ENCODE measurements at regions not wholly inside any gene's neighbourhood (a gene's known extent, or its start where the extent isn't known, plus 50 kb on each side); places are given as distances from the start of the nearest gene placed in this dataset.
"Not testable (repeated sequence)": the region's sequence is repeated elsewhere in the genome, so short reads cannot be mapped to it uniquely, and the experiment has no call there.

GRCh38 chr3:176097027-176097426 lies 1100.3 kb downstream of the TBL1XR1 start:
- TF ChIP-seq ZNF274 (IDR thresholded peaks at IDR 0.05; ENCODE audit: low read depth, low read length): no peak
- no peak for TF ChIP-seq YY1 (IDR thresholded peaks at IDR 0.05; ENCODE audit: insufficient read depth, insufficient read length)
- TF ChIP-seq SUZ12 (IDR thresholded peaks at IDR 0.05; ENCODE audit: extremely low read depth, insufficient read depth, insufficient read length): no peak
- no peaks in the 10 kb centered on the region for H3K36me3 ChIP-seq (ENCODE audit: insufficient read depth, insufficient read length, low read length)
- no peak for DNase-seq (ENCODE audit: low read depth, low spot score)
- H3K9ac ChIP-seq (ENCODE audit: insufficient read length, low read depth): no peak overlapping the region
- H3K9me3 ChIP-seq (ENCODE audit: insufficient read depth, low read length): no peaks in the 10 kb centered on the region
- H3K4me1 ChIP-seq (ENCODE audit: insufficient read depth, insufficient read length): no peaks in the 10 kb centered on the region
- H3K4me3 ChIP-seq (ENCODE audit: insufficient read length, low read depth): no peak overlapping the region
- no peaks in the 10 kb centered on the region for H3K27me3 ChIP-seq (ENCODE audit: insufficient read depth, insufficient read length)

DNA sequence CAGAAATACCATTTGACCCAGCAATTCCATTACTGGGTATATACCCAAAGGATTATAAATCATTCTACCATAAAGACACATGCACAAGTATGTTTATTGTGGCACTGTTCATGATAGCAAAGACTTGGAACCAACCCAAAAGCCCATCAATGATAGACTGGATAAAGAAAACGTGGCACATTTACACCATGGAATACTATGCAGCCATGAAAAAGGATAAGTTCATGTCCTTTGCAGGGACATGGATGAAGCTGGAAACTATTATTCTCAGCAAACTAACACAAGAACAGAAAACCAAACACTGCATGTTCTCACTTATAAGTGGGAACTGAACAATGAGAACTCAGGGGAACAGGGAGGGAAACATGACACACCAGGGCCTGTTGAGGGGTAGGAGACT lies 1103.4 kb downstream of the TBL1XR1 start:
- DNase-seq (ENCODE audit: low read depth, low spot score); H3K4me3 ChIP-seq (ENCODE audit: insufficient read length, low read depth); H3K36me3 ChIP-seq (ENCODE audit: insufficient read depth, insufficient read length, low read length); H3K9me3 ChIP-seq (ENCODE audit: insufficient read depth, low read length); H3K27me3 ChIP-seq (ENCODE audit: insufficient read depth, insufficient read length); H3K4me1 ChIP-seq (ENCODE audit: insufficient read depth, insufficient read length); H3K9ac ChIP-seq (ENCODE audit: insufficient read length, low read depth): not testable (repeated sequence)

DNA sequence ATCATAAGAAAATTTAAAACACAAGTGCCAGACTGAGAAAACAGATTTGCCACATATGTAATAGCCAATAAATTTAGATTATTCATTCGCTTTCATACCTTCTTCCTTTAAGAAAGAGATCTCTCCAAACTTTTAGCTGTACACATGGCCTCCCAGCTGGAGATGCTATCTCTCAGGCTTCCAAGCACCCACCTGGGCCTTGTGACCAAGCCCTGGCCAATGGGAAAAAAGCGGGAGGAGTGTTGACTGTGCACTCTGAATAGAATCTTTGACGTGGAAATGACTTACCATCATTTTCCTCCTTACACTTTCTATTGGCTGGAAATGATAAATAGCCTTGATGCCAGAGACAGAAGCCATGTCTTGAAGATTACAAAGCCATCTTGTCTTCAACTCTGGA lies 1106.6 kb downstream of the TBL1XR1 start:
- no peak overlapping the region for H3K9ac ChIP-seq (ENCODE audit: insufficient read length, low read depth)
- H3K36me3 ChIP-seq (ENCODE audit: insufficient read depth, insufficient read length, low read length): no peaks in the 10 kb centered on the region
- H3K4me3 ChIP-seq (ENCODE audit: insufficient read length, low read depth): no peak overlapping the region
- H3K27me3 ChIP-seq (ENCODE audit: insufficient read depth, insufficient read length): no peaks in the 10 kb centered on the region
- peaks cover 10% of the 10 kb centered on the region; the same call in 1 of the 2 replicates for H3K9me3 ChIP-seq (ENCODE audit: insufficient read depth, low read length)
- DNase-seq (ENCODE audit: low read depth, low spot score): no peak
- TF ChIP-seq ZNF274 (IDR thresholded peaks at IDR 0.05; ENCODE audit: low read depth, low read length) (no peak), YY1 (IDR thresholded peaks at IDR 0.05; ENCODE audit: insufficient read depth, insufficient read length) (no peak), SUZ12 (IDR thresholded peaks at IDR 0.05; ENCODE audit: extremely low read depth, insufficient read depth, insufficient read length) (no peak)
- H3K4me1 ChIP-seq (ENCODE audit: insufficient read depth, insufficient read length): no peaks in the 10 kb centered on the region

GRCh38 chr3:176088962-176089383 lies 1108.3 kb downstream of the TBL1XR1 start:
- H3K9me3 ChIP-seq (ENCODE audit: insufficient read depth, low read length): peaks cover 10% of the 10 kb centered on the region; the same call in 1 of the 2 replicates
- no peaks in the 10 kb centered on the region for H3K27me3 ChIP-seq (ENCODE audit: insufficient read depth, insufficient read length)
- TF ChIP-seq ZNF274 (IDR thresholded peaks at IDR 0.05; ENCODE audit: low read depth, low read length): no peak
- TF ChIP-seq YY1 (IDR thresholded peaks at IDR 0.05; ENCODE audit: insufficient read depth, insufficient read length): no peak
- TF ChIP-seq SUZ12 (IDR thresholded peaks at IDR 0.05; ENCODE audit: extremely low read depth, insufficient read depth, insufficient read length): no peak
- no peak overlapping the region for H3K9ac ChIP-seq (ENCODE audit: insufficient read length, low read depth)
- DNase-seq (ENCODE audit: low read depth, low spot score): no peak
- no peak overlapping the region for H3K4me3 ChIP-seq (ENCODE audit: insufficient read length, low read depth)
- H3K36me3 ChIP-seq (ENCODE audit: insufficient read depth, insufficient read length, low read length): no peaks in the 10 kb centered on the region
- H3K4me1 ChIP-seq (ENCODE audit: insufficient read depth, insufficient read length): no peaks in the 10 kb centered on the region

- Histone ChIP-seq H3K27me3 (ENCODE audit: insufficient read depth, insufficient read length) (no peaks in the 10 kb centered on the region), H3K9ac (ENCODE audit: insufficient read length, low read depth) (no peak overlapping the region), H3K4me1 (ENCODE audit: insufficient read depth, insufficient read length) (no peaks in the 10 kb centered on the region), H3K4me3 (ENCODE audit: insufficient read length, low read depth) (no peak overlapping the region), H3K36me3 (ENCODE audit: insufficient read depth, insufficient read length, low read length) (no peaks in the 10 kb centered on the region), H3K9me3 (ENCODE audit: insufficient read depth, low read length) (peaks cover 10% of the 10 kb centered on the region; the same call in 1 of the 2 replicates)
- no peak for DNase-seq (ENCODE audit: low read depth, low spot score)
- no peak for TF ChIP-seq YY1 (IDR thresholded peaks at IDR 0.05; ENCODE audit: insufficient read depth, insufficient read length)
- TF ChIP-seq ZNF274 (IDR thresholded peaks at IDR 0.05; ENCODE audit: low read depth, low read length): no peak
These were observed 1110.1 kb downstream of the TBL1XR1 start for GRCh38 chr3:176087066-176087697.

GRCh38 chr3:176079785-176080184 lies 1117.5 kb downstream of the TBL1XR1 start:
- H3K9ac ChIP-seq (ENCODE audit: insufficient read length, low read depth): no peak overlapping the region
- no peaks in the 10 kb centered on the region for H3K36me3 ChIP-seq (ENCODE audit: insufficient read depth, insufficient read length, low read length)
- no peaks in the 10 kb centered on the region for H3K4me1 ChIP-seq (ENCODE audit: insufficient read depth, insufficient read length)
- H3K4me3 ChIP-seq (ENCODE audit: insufficient read length, low read depth): no peak overlapping the region
- H3K27me3 ChIP-seq (ENCODE audit: insufficient read depth, insufficient read length): no peaks in the 10 kb centered on the region
- DNase-seq (ENCODE audit: low read depth, low spot score): no peak
- no peaks in the 10 kb centered on the region for H3K9me3 ChIP-seq (ENCODE audit: insufficient read depth, low read length)
- TF ChIP-seq SUZ12 (IDR thresholded peaks at IDR 0.05; ENCODE audit: extremely low read depth, insufficient read depth, insufficient read length) (no peak), YY1 (IDR thresholded peaks at IDR 0.05; ENCODE audit: insufficient read depth, insufficient read length) (no peak), ZNF274 (IDR thresholded peaks at IDR 0.05; ENCODE audit: low read depth, low read length) (no peak)

DNA sequence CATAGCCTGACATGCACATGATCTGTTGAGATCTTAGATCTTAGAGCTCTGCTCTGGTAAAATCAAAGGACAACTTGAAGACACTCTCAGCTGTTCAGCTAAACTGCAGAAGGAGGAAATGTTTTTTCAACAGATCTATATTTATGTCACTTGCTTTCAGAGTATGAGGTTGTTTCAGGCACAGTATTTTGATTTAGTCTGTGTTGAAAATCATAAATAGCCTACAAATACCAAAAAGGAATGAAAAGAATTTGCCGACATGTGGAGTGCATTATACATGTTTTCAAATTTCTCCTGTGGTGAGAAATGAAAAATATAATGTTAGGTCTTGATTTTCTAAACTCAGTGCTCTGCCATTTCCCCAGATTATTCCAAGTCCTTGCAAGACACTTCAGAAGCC lies 1118.4 kb downstream of the TBL1XR1 start:
- DNase-seq (ENCODE audit: low read depth, low spot score): no peak
- H3K36me3 ChIP-seq (ENCODE audit: insufficient read depth, insufficient read length, low read length): no peaks in the 10 kb centered on the region

More for the DNA sequence above, 1118.4 kb downstream of the TBL1XR1 start:
- no peak for TF ChIP-seq SUZ12 (IDR thresholded peaks at IDR 0.05; ENCODE audit: extremely low read depth, insufficient read depth, insufficient read length)
- TF ChIP-seq YY1 (IDR thresholded peaks at IDR 0.05; ENCODE audit: insufficient read depth, insufficient read length): no peak
- no peak for TF ChIP-seq ZNF274 (IDR thresholded peaks at IDR 0.05; ENCODE audit: low read depth, low read length)
- Histone ChIP-seq H3K9ac (ENCODE audit: insufficient read length, low read depth) (no peak overlapping the region), H3K27me3 (ENCODE audit: insufficient read depth, insufficient read length) (no peaks in the 10 kb centered on the region), H3K9me3 (ENCODE audit: insufficient read depth, low read length) (no peaks in the 10 kb centered on the region), H3K4me1 (ENCODE audit: insufficient read depth, insufficient read length) (no peaks in the 10 kb centered on the region), H3K4me3 (ENCODE audit: insufficient read length, low read depth) (no peak overlapping the region)
